ENCODE measurements at regions not wholly inside any gene's neighbourhood (a gene's known extent, or its start where the extent isn't known, plus 50 kb on each side); places are given as distances from the start of the nearest gene placed in this dataset.

DNA sequence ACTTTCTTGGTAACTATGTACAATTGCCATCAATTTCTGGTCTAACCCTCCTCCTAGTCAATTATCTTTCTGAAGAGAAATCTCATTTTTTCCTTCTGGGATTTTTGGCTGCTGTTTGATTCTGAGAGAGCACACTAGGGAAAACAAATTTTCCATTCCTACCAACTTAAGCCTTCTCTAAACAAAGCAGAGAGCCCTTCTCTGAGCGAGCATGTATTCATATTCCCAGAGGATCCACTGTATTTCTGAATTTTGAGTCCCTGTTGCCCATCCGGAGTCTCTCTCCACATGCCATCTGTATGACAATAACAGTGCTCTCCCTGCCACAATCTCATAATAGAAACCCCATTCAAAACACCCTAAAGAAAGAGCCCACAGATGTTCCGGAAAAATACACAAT is 78.5 kb downstream of the MAIP1 start:
- TF ChIP-seq, protein P1, sequence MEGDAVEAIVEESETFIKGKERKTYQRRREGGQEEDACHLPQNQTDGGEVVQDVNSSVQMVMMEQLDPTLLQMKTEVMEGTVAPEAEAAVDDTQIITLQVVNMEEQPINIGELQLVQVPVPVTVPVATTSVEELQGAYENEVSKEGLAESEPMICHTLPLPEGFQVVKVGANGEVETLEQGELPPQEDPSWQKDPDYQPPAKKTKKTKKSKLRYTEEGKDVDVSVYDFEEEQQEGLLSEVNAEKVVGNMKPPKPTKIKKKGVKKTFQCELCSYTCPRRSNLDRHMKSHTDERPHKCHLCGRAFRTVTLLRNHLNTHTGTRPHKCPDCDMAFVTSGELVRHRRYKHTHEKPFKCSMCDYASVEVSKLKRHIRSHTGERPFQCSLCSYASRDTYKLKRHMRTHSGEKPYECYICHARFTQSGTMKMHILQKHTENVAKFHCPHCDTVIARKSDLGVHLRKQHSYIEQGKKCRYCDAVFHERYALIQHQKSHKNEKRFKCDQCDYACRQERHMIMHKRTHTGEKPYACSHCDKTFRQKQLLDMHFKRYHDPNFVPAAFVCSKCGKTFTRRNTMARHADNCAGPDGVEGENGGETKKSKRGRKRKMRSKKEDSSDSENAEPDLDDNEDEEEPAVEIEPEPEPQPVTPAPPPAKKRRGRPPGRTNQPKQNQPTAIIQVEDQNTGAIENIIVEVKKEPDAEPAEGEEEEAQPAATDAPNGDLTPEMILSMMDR (conservative IDR thresholded peaks at IDR 0.05; ENCODE audit: low read length): no peak
- no peak for TF ChIP-seq EZH2phosphoT487 (IDR thresholded peaks at IDR 0.05; ENCODE audit: borderline replicate concordance, low read depth, low read length)

Measured in OCI-LY7 (cell line).